HG03108 (cell line): ENCODE measurements at regions not wholly inside any gene's neighbourhood (a gene's known extent, or its start where the extent isn't known, plus 50 kb on each side); places are given as distances from the start of the nearest gene placed in this dataset.

ENCODE experiments used
- ATAC-seq: cut with Tn5 transposase; IDR thresholded peaks from one replicate; pipeline ENCODE4 v1.9.1; 2021; ENCODE audit warnings: moderate library complexity; ENCODE audit not compliant: unreplicated experiment

DNA sequence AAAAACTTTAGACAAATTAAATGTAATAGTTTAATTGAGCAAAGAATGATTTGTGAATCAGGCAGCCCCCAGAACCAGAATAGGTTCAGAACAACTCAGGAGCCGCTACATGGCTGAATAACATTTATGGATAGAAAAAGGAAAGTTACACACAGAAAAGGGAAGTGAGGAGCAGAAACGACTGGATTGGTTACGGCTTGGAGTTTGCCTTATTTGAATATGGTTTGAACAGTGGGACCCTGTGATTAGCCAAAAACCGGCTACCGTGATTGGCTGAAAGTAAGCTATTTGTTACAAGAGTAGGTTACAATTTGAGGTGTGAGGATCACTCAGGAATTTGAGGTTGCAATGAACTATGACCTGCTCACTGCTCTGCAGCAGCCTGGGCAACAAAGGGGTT, 1139.8 kb downstream of the CDH11 start:
- no peak for ATAC-seq

DNA sequence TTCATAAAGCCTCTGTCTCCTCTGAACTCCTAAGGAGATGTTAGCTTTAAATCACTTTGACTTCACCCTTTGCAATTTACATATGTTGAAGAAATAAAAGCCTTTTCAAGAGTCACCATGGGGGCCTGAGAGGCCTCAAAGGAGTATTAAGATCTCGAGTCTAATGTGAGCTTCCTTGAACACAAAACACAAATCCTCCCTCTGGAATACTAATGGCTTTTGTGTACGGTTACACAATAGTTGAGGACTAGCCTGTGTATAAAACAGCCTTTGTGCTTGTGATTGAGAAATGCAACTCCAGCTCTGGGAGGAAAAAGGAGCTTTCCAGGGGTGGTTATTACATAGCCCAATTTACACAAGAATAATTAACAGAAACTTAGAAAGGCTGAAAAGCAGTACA, 1140.2 kb downstream of the CDH11 start:
- ATAC-seq = no peak

GRCh38 chr16:63980763-63981162, 1141.1 kb downstream of the CDH11 start:
- no peak for ATAC-seq

DNA sequence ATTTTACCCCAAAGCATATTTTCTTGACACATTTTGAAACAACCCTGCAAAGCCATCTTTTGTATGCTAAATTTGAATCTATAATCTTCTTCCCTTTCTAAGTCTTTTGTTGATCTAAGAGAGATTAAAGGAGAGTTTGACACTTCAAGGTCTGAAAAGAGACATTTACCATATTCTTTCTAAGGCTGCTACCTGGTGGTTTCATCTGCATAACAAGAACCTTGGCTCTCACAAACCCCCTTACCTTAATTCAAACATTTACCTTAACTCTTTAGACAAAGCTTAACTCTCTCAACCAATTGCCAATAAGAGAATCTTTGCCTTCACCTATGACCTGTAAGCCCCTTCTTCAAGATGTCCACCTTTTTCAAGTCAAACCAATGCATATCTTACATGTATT, 1143.6 kb downstream of the CDH11 start:
- ATAC-seq = no peak

DNA sequence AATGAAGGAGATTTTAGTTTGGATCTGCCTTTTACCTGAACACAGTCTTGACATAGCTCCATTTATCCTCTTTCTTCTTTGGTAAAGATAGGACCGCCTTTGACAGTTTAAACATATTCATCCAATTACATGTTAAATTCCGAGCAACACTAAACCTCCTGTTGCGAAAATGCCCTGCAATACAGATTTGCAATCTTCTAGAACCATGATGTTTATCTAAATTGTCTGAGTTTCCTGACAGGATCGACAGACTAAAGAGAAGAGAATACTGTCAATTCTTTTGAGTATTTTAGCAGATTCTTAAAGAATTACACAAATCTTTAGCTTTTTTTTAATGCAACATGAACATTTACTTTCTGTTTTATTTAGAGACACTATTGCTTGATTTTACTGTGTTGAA, 1145.5 kb downstream of the CDH11 start:
- ATAC-seq = no peak

GRCh38 chr16:63975669-63976068, 1146.2 kb downstream of the CDH11 start:
- ATAC-seq = no peak

GRCh38 chr16:63967966-63968365, 1153.9 kb downstream of the CDH11 start:
- ATAC-seq = no peak

- ATAC-seq = no peak
These were observed 1161.5 kb downstream of the CDH11 start for GRCh38 chr16:63960321-63960720.

DNA sequence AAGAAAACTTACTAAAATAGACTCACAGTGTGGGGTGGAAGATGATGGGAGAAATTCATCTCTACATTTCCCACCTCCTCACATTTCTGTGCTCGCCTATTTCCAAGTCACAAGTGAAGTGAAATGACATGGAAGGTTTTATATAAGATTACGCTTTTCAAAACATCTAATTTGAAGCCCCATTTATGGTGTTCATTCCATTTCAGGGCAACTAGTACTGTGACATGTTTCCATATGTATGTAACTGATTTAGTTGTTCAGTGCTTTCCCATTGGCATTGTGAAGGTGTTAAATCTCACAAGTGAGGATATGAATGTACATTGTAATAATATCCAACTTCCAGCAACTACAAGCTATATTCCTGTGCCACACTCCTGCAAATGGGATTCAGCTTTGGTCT, 1174.8 kb downstream of the CDH11 start:
- no peak for ATAC-seq

DNA sequence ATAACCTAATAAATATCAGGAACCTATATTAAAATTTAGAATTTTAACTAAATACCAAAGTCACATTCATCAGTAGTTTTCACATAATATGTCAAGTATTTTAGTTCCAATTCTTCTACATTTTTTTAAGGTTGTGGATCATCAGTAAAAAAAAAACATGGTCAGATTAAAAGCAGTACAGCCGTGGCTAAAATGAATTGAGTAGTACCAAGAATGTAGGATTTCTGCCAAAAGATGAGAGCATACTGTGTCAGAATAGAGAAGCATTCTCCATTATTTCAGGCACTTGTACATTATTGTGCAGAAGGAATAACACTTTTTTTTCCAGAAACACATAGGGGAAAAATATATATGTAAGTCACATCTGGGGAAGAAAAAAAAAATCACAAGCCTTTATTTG, 1176.1 kb downstream of the CDH11 start:
- no peak for ATAC-seq

GRCh38 chr16:63943566-63943965, 1178.3 kb downstream of the CDH11 start:
- ATAC-seq = no peak

GRCh38 chr16:63938661-63939060, 1183.2 kb downstream of the CDH11 start:
- ATAC-seq = no peak

DNA sequence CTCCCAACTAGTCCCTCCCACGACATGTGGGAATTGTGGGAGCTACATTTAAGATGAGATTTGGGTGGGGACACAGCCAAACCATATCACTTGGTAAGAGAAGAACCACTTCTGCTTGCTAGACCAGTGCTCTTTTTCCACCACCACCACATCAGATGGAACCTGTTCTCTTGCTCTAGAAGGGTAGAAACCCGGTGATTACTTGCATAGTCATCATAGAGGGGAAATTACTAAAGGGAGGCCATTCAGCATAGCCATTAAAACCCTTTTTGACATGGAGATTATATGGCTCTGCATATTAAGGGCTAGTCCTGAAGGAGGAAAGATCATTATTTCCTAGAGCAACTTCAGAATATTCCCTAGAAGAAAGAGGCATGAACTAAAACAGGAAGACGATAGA, 1188.0 kb downstream of the CDH11 start:
- no peak for ATAC-seq

GRCh38 chr16:63928421-63928820, 1193.4 kb downstream of the CDH11 start:
- no peak for ATAC-seq

DNA sequence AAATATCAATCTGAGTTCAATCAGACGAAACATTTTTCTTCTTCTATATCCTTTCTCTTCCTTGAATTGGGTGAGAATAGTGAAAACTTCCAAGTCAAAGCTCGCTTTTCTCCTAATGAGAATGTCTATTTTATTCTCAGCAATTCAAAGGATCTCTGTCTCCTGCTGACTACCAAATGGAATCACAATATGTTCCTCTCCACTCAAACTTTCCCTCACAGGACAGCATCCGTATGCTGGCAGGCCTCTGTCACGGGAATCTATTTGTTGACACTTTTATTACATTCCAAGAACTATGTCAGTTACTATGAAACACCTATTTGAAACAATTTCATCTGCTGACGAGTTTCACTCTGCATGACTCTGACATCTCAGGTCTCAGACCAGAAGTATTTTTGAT, 1196.6 kb downstream of the CDH11 start:
- no peak for ATAC-seq

DNA sequence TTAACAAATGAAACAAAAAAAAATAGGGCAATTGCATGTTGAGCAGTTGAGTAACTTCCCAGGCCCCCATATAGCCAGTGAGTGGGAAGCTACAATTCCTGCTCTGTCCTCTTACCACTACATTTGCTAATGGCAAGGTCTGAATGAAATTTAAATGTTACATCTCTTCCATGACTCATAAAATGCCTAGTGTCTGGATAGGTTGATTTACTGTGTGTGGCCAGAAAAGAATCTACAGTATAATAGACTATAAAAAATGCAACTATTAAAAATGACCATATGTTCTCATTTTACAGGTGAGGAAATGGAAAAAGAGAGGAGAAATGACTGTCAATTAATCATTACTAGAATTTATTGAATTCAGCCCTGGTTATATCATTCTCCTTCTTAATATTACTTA, 1199.3 kb downstream of the CDH11 start:
- ATAC-seq = no peak

- no peak for ATAC-seq
These were observed 1200.0 kb downstream of the CDH11 start for GRCh38 chr16:63921737-63922295.

DNA sequence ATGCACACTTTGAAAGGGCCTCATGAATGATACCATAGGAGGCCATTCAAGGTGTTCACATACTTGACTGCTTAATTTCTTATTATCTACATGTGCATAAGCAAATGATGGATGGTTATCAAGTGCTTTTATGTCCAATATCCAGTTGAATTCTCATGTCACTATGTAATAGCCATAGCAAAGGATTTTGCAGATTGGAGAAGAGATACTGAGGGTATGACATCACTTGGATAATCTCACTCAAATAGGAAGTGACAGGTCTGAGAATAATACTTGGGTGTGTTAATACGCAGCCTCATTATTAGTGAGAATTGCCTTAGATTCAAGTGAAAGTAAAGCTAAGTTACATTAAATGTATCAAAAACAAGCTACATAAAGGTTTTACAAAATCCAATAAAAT, 1208.6 kb downstream of the CDH11 start:
- no peak for ATAC-seq

DNA sequence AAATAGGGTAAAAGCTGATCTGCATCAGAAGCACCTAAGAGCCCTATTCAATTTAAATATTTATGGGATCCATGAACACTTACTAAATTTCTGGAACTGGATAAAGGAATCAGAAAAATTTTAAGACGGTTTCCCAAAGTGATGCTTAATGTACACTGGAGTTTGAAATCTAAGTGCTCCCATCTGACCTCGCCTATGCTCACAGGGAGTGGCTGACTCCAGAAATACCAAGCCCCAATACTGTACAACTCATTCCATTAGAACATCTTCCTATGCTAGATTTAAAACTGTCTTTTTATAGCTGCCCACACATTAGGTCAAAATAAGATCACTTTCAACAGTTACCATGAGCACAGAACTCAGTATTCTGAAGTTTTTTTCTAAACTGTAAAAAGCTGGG, 1214.6 kb downstream of the CDH11 start:
- no peak for ATAC-seq

DNA sequence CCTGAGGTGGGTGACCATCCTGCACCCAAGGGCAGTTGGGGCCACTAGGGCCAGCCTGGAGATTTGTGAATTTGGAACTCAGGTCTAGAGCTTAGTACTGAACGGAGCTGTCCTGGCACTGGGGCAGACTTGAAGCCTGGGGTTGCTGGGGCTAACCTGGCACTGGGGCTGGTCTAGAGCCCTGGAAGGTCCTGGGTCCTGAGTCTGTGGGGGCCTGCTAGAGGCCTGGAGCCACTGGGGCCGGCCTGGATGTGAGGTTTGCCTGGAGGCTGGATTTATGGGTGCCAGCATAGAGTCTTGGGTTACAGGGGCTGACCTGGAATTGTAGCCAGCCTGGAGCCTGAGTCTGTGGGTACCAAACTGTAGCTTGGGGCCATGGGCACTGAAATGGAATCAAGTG, 1216.9 kb downstream of the CDH11 start:
- ATAC-seq = no peak

DNA sequence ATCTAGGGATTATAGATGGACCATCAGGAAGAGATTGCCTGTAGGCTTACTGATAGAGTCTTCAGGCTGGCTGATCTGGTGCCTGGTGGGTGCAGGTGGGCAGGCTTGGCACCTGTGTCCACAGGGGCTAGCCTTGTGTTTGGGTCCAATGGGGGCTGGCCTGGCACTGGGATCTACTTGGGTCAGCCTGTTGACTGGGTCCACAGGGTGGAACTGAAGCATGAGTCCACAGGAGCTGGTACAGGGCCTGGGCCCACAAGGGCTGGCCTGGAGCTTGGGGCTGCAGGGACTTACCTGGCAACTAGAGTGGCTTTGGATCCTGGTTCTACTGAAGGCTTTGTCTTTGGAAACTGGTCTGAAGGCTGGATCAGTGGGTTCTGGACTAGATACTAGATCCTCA, 1217.7 kb downstream of the CDH11 start:
- ATAC-seq = no peak

DNA sequence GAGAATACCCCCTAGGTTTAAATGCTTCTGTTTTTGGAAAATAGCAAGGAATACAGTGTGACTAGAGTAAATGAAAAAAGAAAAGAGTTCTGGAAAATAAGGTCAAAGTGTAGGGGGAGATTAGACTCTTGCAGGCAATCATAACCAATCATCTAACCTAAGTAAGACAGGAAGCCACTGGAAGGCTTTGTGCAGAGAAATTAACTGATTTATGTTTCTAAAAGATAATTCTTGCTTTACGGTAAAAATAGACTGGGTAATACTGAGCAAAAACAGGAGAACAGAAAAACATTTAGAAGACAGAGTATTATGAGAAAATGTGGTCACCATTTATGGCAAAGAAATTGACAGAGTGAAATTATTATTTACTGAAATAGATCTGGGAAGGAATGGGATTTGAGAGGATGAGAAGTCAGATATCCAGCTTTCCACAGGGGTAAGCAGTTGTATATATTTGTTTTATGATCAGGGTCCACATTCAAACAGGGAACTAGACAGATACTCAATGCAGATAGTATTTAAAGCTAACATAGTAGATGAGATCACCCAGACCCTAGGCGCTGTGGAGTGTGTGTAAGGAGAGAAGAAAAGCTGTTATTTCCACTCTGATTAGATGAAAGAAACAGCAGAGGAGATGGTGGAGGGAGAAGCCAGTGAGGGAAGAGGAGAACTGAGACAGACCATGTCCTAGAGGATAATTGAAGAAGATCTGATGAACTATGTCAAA, 1225.3 kb downstream of the CDH11 start:
- ATAC-seq = no peak

DNA sequence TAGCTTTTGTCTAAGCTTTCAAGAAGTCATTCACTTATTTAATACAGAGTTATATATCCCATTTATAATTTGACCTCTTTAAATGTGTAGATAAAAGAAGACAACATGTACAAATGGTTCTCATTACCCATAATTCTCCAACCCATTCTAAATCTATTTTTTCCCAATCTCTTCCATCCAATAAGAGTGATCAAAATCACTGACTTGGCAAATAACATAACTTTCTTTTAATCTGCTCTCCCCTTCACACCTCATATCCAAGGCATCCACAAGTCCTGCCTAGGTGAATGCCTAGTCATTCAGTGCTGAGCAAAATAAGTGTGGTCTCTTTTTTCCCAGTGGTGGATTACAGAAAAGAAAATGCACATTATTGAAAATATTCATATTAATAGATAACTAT, 1231.1 kb downstream of the CDH11 start:
- ATAC-seq = no peak
